Calu3 (cell line): ENCODE measurements at regions not wholly inside any gene's neighbourhood (a gene's known extent, or its start where the extent isn't known, plus 50 kb on each side); places are given as distances from the start of the nearest gene placed in this dataset.

Experiments used
- BruUV-seq: library from RNA; stranded (reverse); fragments of 400-500 nt; replicated peaks from 2 replicates; lab custom pipeline; 2021; lab: Mats Ljungman, UMichigan
- CTCF ChIA-PET: fragments of 300-600 bp; sonication (Branson Sonifier 250); formaldehyde crosslinking; loops from one replicate; lab custom pipeline; 2022; ENCODE audit warnings: antibody characterized with exemption; lab: Charles Lee
- DNase-seq: peaks from one replicate; pipeline ENCODE4 v3.0.0; 2022
- H3K27ac Mint-ChIP-seq: one replicate; pipeline ENCODE4 v1.8.0; 2022; ENCODE audit warnings: mixed read lengths; ENCODE audit not compliant: unreplicated experiment
- H3K27me3 Mint-ChIP-seq: one replicate; pipeline ENCODE4 v1.8.0; 2022; ENCODE audit warnings: mixed read lengths; ENCODE audit not compliant: unreplicated experiment
- H3K36me3 Mint-ChIP-seq: one replicate; pipeline ENCODE4 v1.8.0; 2022; ENCODE audit warnings: mild to moderate bottlenecking, moderate library complexity, mixed read lengths; ENCODE audit not compliant: insufficient read depth, unreplicated experiment
- H3K4me1 Mint-ChIP-seq: one replicate; pipeline ENCODE4 v1.8.0; 2022; ENCODE audit warnings: mild to moderate bottlenecking, low read depth, mixed read lengths; ENCODE audit not compliant: unreplicated experiment
- H3K4me3 Mint-ChIP-seq: one replicate; pipeline ENCODE4 v1.8.0; 2022; ENCODE audit warnings: mild to moderate bottlenecking, low read depth, moderate library complexity, mixed read lengths; ENCODE audit not compliant: unreplicated experiment
- H3K9me3 Mint-ChIP-seq: one replicate; pipeline ENCODE4 v1.8.0; 2022; ENCODE audit warnings: low read depth, mixed read lengths; ENCODE audit not compliant: unreplicated experiment
- intact Hi-C: fragments of 100-400 bp; cut with micrococcal nuclease; formaldehyde crosslinking; loops from one replicate; pipeline ENCODE4 v1.10.0; 2022; ENCODE audit not compliant: unreplicated experiment
- TF ChIP-seq, protein P1 (sequence below): fragments of 200-600 bp; IDR thresholded peaks from one replicate; pipeline ENCODE4 v1.8.0; 2022; ENCODE audit warnings: antibody characterized with exemption; ENCODE audit not compliant: unreplicated experiment

DNA sequence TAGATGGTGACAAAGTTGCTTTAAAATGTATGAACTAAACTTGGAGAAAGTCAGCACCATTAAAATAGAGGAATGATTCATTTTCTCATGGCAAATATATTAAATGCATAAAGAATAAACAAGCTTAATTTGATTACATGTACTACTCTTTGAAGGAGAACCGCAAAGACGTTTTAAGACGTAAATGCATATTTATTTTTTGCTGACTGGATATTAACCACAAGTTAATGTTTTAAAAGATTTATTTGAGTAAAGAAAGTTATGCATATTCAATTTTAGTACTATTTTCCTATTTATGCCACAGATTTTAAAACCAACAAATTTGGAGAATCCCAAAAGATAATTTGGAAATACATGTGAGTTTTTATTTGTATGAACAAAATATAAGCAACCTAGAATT lies 1121.9 kb downstream of the CDH8 start:
- intact Hi-C loops: no loop called here

DNA sequence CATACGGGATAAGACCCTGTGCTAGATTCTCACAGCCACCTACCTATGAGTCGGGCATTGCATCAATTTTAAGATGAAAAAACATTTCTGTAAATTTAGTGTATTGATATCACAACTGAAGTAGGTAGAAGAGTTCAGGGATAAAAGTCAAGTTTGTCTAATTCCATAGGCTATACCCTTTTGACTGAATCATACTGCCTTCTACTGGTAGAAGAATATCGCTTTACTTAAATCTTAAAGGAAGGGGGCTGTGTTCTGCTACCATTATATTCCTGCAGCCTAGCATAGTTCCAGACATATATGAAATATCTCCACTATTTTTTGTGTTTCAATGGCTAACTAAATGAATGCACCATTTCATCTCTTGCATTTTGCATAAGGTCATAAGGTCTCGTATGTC lies 1128.6 kb downstream of the CDH8 start:
- Mint-ChIP-seq H3K9me3 (peaks cover 15% of the 10 kb centered on the region), H3K4me1 (no peaks in the 10 kb centered on the region), H3K36me3 (no peaks in the 10 kb centered on the region), H3K27me3 (no peaks in the 10 kb centered on the region), H3K27ac (no peak overlapping the region), H3K4me3 (no peak overlapping the region)
- DNase-seq: no peak
- TF ChIP-seq, protein P1, sequence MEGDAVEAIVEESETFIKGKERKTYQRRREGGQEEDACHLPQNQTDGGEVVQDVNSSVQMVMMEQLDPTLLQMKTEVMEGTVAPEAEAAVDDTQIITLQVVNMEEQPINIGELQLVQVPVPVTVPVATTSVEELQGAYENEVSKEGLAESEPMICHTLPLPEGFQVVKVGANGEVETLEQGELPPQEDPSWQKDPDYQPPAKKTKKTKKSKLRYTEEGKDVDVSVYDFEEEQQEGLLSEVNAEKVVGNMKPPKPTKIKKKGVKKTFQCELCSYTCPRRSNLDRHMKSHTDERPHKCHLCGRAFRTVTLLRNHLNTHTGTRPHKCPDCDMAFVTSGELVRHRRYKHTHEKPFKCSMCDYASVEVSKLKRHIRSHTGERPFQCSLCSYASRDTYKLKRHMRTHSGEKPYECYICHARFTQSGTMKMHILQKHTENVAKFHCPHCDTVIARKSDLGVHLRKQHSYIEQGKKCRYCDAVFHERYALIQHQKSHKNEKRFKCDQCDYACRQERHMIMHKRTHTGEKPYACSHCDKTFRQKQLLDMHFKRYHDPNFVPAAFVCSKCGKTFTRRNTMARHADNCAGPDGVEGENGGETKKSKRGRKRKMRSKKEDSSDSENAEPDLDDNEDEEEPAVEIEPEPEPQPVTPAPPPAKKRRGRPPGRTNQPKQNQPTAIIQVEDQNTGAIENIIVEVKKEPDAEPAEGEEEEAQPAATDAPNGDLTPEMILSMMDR: no peak
- CTCF ChIA-PET: no interaction called here
- intact Hi-C loops: no loop called here
- BruUV-seq: no TSS peak

More for the DNA sequence above, 1121.9 kb downstream of the CDH8 start:
- no peaks in the 10 kb centered on the region for H3K36me3 Mint-ChIP-seq
- H3K4me1 Mint-ChIP-seq: no peaks in the 10 kb centered on the region
- H3K27ac Mint-ChIP-seq: no peak overlapping the region
- no peak for DNase-seq
- peaks cover 23% of the 10 kb centered on the region for H3K9me3 Mint-ChIP-seq
- no TSS peak for BruUV-seq
- CTCF ChIA-PET: no interaction called here
- no peak overlapping the region for H3K4me3 Mint-ChIP-seq
- TF ChIP-seq, protein P1: no peak
- no peaks in the 10 kb centered on the region for H3K27me3 Mint-ChIP-seq

DNA sequence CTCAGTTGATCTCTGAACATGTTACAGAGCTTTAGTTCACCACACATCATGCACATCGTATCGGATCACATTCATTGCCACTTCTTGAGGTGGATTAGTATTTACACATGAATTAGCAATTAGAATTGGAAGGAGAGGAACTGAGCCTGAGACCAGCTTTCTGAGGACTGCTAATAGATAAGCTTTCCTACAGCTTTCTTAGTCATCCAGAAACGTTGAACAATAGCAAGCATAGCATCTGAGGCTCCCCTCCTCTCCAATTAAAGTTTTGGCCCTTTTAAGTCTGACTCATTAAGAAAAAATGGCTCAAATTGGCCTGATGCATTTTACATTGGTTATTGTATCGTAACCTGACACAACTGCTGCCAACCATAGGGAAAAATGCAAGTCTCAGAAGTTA lies 1130.4 kb downstream of the CDH8 start:
- DNase-seq: no peak
- no TSS peak for BruUV-seq
- Mint-ChIP-seq H3K4me1 (no peaks in the 10 kb centered on the region), H3K27me3 (no peaks in the 10 kb centered on the region), H3K9me3 (peaks cover 11% of the 10 kb centered on the region), H3K27ac (no peak overlapping the region), H3K36me3 (no peaks in the 10 kb centered on the region), H3K4me3 (no peak overlapping the region)
- TF ChIP-seq, protein P1: no peak
- intact Hi-C loops: no loop called here
- CTCF ChIA-PET: no interaction called here

DNA sequence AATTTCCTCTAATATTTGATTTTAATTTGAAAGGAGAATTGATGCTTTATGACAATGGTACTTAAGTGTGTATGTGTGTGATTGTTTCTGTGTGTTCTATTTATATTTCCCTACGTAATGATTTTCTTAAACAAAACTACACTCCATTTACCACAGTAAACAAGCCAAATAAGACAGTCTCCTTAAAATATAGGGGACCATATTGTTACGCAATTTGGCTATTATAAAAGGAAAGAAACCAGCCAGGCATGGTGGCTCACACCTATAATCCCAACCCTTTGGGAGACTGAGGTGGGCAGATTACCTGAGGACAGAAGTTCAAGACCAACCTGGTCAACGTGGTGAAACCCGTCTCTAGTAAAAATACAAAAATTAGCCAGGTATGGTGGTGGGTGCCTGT lies 1134.1 kb downstream of the CDH8 start:
- TF ChIP-seq, protein P1: no peak
- no peak for DNase-seq
- no peaks in the 10 kb centered on the region for H3K4me1 Mint-ChIP-seq
- H3K9me3 Mint-ChIP-seq: peaks cover 9% of the 10 kb centered on the region
- CTCF ChIA-PET: no interaction called here
- no peaks in the 10 kb centered on the region for H3K27me3 Mint-ChIP-seq
- intact Hi-C loops: no loop called here
- no TSS peak for BruUV-seq
- peaks cover 5% of the 10 kb centered on the region for H3K36me3 Mint-ChIP-seq
- no peak overlapping the region for H3K27ac Mint-ChIP-seq
- no peak overlapping the region for H3K4me3 Mint-ChIP-seq

DNA sequence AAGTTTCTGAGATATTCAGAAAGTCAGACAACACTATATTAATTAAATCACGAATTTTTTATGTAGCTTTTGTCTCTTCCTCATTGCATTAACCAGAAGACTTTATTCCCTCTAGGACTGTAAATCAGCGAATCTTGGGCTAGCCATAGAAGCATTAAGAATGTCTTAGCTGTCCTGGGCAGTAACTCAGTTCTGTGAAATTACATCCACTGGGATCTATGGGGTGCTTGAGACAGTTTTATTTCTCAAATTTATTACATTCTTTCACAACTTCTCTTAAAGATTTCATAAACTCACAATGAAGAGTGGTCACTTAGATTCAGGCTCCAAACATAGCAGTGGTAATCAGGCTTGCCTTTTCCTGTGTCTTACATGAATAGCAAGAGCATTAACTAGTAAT lies 1153.4 kb downstream of the CDH8 start:
- BruUV-seq: no TSS peak
- peaks cover 8% of the 10 kb centered on the region for H3K9me3 Mint-ChIP-seq
- CTCF ChIA-PET: no interaction called here
- TF ChIP-seq, protein P1: no peak
- no peaks in the 10 kb centered on the region for H3K27me3 Mint-ChIP-seq
- no peak overlapping the region for H3K27ac Mint-ChIP-seq
- intact Hi-C loops: no loop called here
- no peaks in the 10 kb centered on the region for H3K36me3 Mint-ChIP-seq
- no peak overlapping the region for H3K4me3 Mint-ChIP-seq
- no peak for DNase-seq
- H3K4me1 Mint-ChIP-seq: no peaks in the 10 kb centered on the region
